HG03135 (cell line): ENCODE measurements at regions not wholly inside any gene's neighbourhood (a gene's known extent, or its start where the extent isn't known, plus 50 kb on each side); places are given as distances from the start of the nearest gene placed in this dataset.

Source experiments
- ATAC-seq: cut with Tn5 transposase; IDR thresholded peaks from one replicate; pipeline ENCODE4 v1.9.1; 2021; ENCODE audit warnings: mild to moderate bottlenecking, moderate library complexity; ENCODE audit not compliant: unreplicated experiment

GRCh38 chr12:59010941-59011340 lies 90.6 kb upstream of the LRIG3 start:
- no peak for ATAC-seq

- no peak for ATAC-seq
Observed at GRCh38 chr12:59010118-59010517, 89.8 kb upstream of the LRIG3 start.

- no peak for ATAC-seq
Observed at GRCh38 chr12:59007620-59008019, 87.3 kb upstream of the LRIG3 start.

GRCh38 chr12:59005193-59005955 lies 85.1 kb upstream of the LRIG3 start:
- no peak for ATAC-seq

GRCh38 chr12:59004456-59004855 lies 84.2 kb upstream of the LRIG3 start:
- no peak for ATAC-seq

- ATAC-seq, result no peak
Observed at GRCh38 chr12:58995666-58996363, 75.5 kb upstream of the LRIG3 start.

- no peak for ATAC-seq
Observed at GRCh38 chr12:58988643-58989344, 68.5 kb upstream of the LRIG3 start.

GRCh38 chr12:58981961-58982360 lies 61.7 kb upstream of the LRIG3 start:
- ATAC-seq, result no peak

GRCh38 chr12:58980768-58981167 lies 60.5 kb upstream of the LRIG3 start:
- ATAC-seq, result no peak

- no peak for ATAC-seq
Observed at GRCh38 chr12:58978717-58979116, 58.4 kb upstream of the LRIG3 start.

- no peak for ATAC-seq
Observed at GRCh38 chr12:58977476-58977875, 57.2 kb upstream of the LRIG3 start.

- no peak for ATAC-seq
Observed at GRCh38 chr12:58976146-58976545, 55.8 kb upstream of the LRIG3 start.
